OCI-LY1 (cell line): ENCODE measurements at regions not wholly inside any gene's neighbourhood (a gene's known extent, or its start where the extent isn't known, plus 50 kb on each side); places are given as distances from the start of the nearest gene placed in this dataset.

ENCODE experiments used
- H2AFZ ChIP-seq: fragments of 200-600 bp; sonication (generic), shearing (Covaris generic); 2 replicates; pipeline ENCODE4 v1.6.0; 2014; ENCODE audit warnings: antibody characterized with exemption, mild to moderate bottlenecking, low read length
- H3F3A ChIP-seq: fragments of 200-600 bp; sonication (generic), shearing (Covaris generic); 2 replicates; pipeline ENCODE4 v1.6.0; 2014; ENCODE audit warnings: mild to moderate bottlenecking, antibody characterized with exemption, low read length, moderate library complexity; ENCODE audit not compliant: insufficient read depth
- H3K27ac ChIP-seq: fragments of 200-600 bp; sonication (generic); 2 replicates; pipeline ENCODE4 v1.5.1; 2014; ENCODE audit warnings: low read length, mixed run types, mild to moderate bottlenecking, low read depth; ENCODE audit not compliant: poor library complexity, severe bottlenecking
- H3K27me3 ChIP-seq: fragments of 200-600 bp; sonication (generic); 2 replicates; pipeline ENCODE4 v1.6.0; 2014; ENCODE audit warnings: antibody characterized with exemption, mild to moderate bottlenecking, low read length, moderate library complexity; ENCODE audit not compliant: insufficient read depth
- H3K36me3 ChIP-seq: fragments of 200-600 bp; sonication (generic); 2 replicates; pipeline ENCODE4 v1.6.1; 2014; ENCODE audit warnings: mild to moderate bottlenecking, antibody characterized with exemption, low read length, moderate library complexity, mixed read lengths; ENCODE audit not compliant: insufficient read depth
- H3K4me1 ChIP-seq: fragments of 200-600 bp; sonication (generic); 2 replicates; pipeline ENCODE4 v1.5.1; 2014; ENCODE audit warnings: mild to moderate bottlenecking, low read length, moderate library complexity; ENCODE audit not compliant: insufficient read depth, severe bottlenecking
- H3K4me2 ChIP-seq: fragments of 200-600 bp; sonication (generic), shearing (Covaris generic); 2 replicates; pipeline ENCODE4 v1.6.1; 2014; ENCODE audit warnings: low read length
- H3K4me3 ChIP-seq: fragments of 200-600 bp; sonication (generic); 2 replicates; pipeline ENCODE4 v1.5.1; 2014; ENCODE audit warnings: low read length, low read depth, mild to moderate bottlenecking, mixed read lengths; ENCODE audit not compliant: poor library complexity, severe bottlenecking
- H3K79me2 ChIP-seq: fragments of 200-600 bp; shearing (Covaris generic); 2 replicates; pipeline ENCODE4 v1.6.1; 2016; ENCODE audit warnings: mixed run types, low read length, mixed read lengths; ENCODE audit not compliant: insufficient read depth
- H3K9ac ChIP-seq: fragments of 200-600 bp; sonication (generic), shearing (Covaris generic); 2 replicates; pipeline ENCODE4 v1.6.1; 2014; ENCODE audit warnings: mild to moderate bottlenecking, low read length, mixed read lengths
- H3K9me2 ChIP-seq: fragments of 200-600 bp; sonication (generic), shearing (Covaris generic); 2 replicates; pipeline ENCODE4 v1.6.1; 2014; ENCODE audit warnings: low read depth, mild to moderate bottlenecking, low read length, mixed read lengths
- H3K9me3 ChIP-seq: fragments of 200-600 bp; shearing (Covaris generic); 2 replicates; pipeline ENCODE4 v1.6.1; 2014; ENCODE audit warnings: low read length, mixed read lengths
- H4K20me1 ChIP-seq: fragments of 200-600 bp; sonication (generic), shearing (Covaris generic); 2 replicates; pipeline ENCODE4 v1.6.0; 2016; ENCODE audit warnings: mild to moderate bottlenecking, low read length; ENCODE audit not compliant: insufficient read depth
- CTCF ChIP-seq: fragments of 200-600 bp; sonication (generic), shearing (Covaris generic); IDR thresholded peaks from 2 replicates; pipeline ENCODE4 v1.5.1; 2017; ENCODE audit warnings: mild to moderate bottlenecking, antibody characterized with exemption, low read length, moderate library complexity, mixed read lengths
- EZH2 ChIP-seq: fragments of 200-600 bp; sonication (generic), shearing (Covaris generic); IDR thresholded peaks from 2 replicates; pipeline ENCODE4 v1.8.0; 2017; ENCODE audit warnings: borderline replicate concordance, mixed run types, mild to moderate bottlenecking, antibody characterized with exemption, low read length, moderate library complexity, mixed read lengths

GRCh38 chr2:238596571-238597551 is 170.1 kb downstream of the ASB1 start:
- no peak overlapping the region for H2AFZ ChIP-seq

GRCh38 chr2:238597638-238598528 is 171.2 kb downstream of the ASB1 start:
- no peaks in the 10 kb centered on the region for H4K20me1 ChIP-seq
- no peak overlapping the region for H3K4me2 ChIP-seq
- H3K4me3 ChIP-seq, result no peak overlapping the region
- no peak overlapping the region for H3K9ac ChIP-seq
- no peaks in the 10 kb centered on the region for H3K36me3 ChIP-seq
- H3K9me3 ChIP-seq, result no peaks in the 10 kb centered on the region
- H3K79me2 ChIP-seq, result no peaks in the 10 kb centered on the region
- peaks cover 9% of the 10 kb centered on the region for H3K27me3 ChIP-seq
- H3F3A ChIP-seq, result no peaks in the 10 kb centered on the region
- H3K9me2 ChIP-seq, result no peaks in the 10 kb centered on the region
- no peak overlapping the region for H3K27ac ChIP-seq
- H3K4me1 ChIP-seq, result no peaks in the 10 kb centered on the region
- H2AFZ ChIP-seq, result no peak overlapping the region
- TF ChIP-seq CTCF, result no peak
- TF ChIP-seq EZH2, result no peak

More at GRCh38 chr2:238596571-238597551, 170.1 kb downstream of the ASB1 start:
- no peaks in the 10 kb centered on the region for H4K20me1 ChIP-seq
- no peak for TF ChIP-seq CTCF
- no peak for TF ChIP-seq EZH2
- no peak overlapping the region for H3K9ac ChIP-seq
- H3K27me3 ChIP-seq, result peaks cover 9% of the 10 kb centered on the region
- no peaks in the 10 kb centered on the region for H3K9me2 ChIP-seq
- H3K27ac ChIP-seq, result no peak overlapping the region
- H3K9me3 ChIP-seq, result no peaks in the 10 kb centered on the region
- no peaks in the 10 kb centered on the region for H3K36me3 ChIP-seq
- no peak overlapping the region for H3K4me3 ChIP-seq
- H3K79me2 ChIP-seq, result no peaks in the 10 kb centered on the region
- no peak overlapping the region for H3K4me2 ChIP-seq
- no peaks in the 10 kb centered on the region for H3K4me1 ChIP-seq
- no peaks in the 10 kb centered on the region for H3F3A ChIP-seq

DNA sequence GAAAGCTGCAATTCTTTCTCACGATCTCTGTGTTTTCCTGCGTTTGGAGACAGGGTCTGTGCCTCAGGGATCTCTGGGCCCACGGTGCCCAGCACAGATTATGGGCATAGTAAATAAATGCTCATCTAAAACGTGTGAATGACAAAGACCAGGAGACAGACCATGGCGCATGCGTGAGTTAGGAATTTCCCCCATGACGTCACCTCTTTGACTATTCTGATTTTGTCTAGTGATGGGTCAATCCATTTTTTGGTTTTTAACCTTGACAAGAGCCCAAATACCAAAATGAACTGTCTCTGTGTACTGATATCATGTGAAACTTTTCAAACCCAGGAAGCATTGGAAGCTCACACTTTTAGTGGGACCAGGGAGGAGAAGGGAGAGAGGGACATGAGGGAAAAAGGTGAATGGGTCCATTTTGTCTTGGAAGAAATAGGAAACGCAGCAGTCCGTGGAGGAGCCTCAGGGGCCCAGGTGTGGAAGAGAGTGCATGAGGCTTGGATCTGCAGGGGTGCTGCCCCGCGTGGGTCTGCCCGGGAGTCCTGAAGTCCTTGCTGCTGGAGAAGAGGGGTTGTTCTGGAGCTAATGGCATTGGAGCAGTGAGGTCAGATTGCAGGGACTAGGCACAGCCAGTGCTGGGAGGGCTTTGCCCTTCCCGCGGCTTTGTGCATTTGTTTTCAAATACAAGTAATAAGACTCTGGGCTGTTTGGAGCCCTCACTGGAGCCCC is 172.2 kb downstream of the ASB1 start:
- no peaks in the 10 kb centered on the region for H3K9me3 ChIP-seq
- H3K4me3 ChIP-seq, result no peak overlapping the region
- H3K4me2 ChIP-seq, result no peak overlapping the region
- peaks cover 9% of the 10 kb centered on the region for H3K27me3 ChIP-seq
- no peaks in the 10 kb centered on the region for H3K36me3 ChIP-seq
- no peak overlapping the region for H2AFZ ChIP-seq
- no peaks in the 10 kb centered on the region for H4K20me1 ChIP-seq
- H3F3A ChIP-seq, result no peaks in the 10 kb centered on the region
- H3K9ac ChIP-seq, result no peak overlapping the region
- H3K27ac ChIP-seq, result no peak overlapping the region
- H3K4me1 ChIP-seq, result no peaks in the 10 kb centered on the region
- no peak for TF ChIP-seq CTCF
- TF ChIP-seq EZH2, result no peak
- no peaks in the 10 kb centered on the region for H3K79me2 ChIP-seq
- no peaks in the 10 kb centered on the region for H3K9me2 ChIP-seq
